Lower leg skin (tissue), 4 donors: ENCODE measurements at regions not wholly inside any gene's neighbourhood (a gene's known extent, or its start where the extent isn't known, plus 50 kb on each side); places are given as distances from the start of the nearest gene placed in this dataset.

Source experiments
- DNase-seq, 2 donors: peaks; one replicate each; pipeline ENCODE4 v3.0.0-alpha.2; 2019; ENCODE audit warnings: low spot score in 2 of 2
- H3K4me3 ChIP-seq: fragments of 200-600 bp; sonication (generic); 2 replicates; pipeline ENCODE4 v1.5.1; 2017; ENCODE audit warnings: mild to moderate bottlenecking, low read depth; ENCODE audit not compliant: poor library complexity, severe bottlenecking
- CTCF ChIP-seq, 3 donors: fragments of 450-650 bp; IDR thresholded peaks; one replicate each; pipeline ENCODE4 v1.5.1; 2016; ENCODE audit warnings: antibody characterized with exemption in 3 of 3, mild to moderate bottlenecking in 3 of 3, moderate library complexity in 2 of 3
- POLR2A ChIP-seq, 2 donors: fragments of 450-650 bp; IDR thresholded peaks; one replicate each; pipeline ENCODE4 v1.6.1; 2016 to 2017; ENCODE audit warnings: antibody characterized with exemption in 2 of 2, mild to moderate bottlenecking in 1 of 2, moderate library complexity in 1 of 2
- WGBS, 2 donors: methylation state at CpG; one replicate each; pipeline ENCODE4 v1.1.5; 2018; 5-methylcytosine and 5-hydroxymethylcytosine counted together
- intact Hi-C: fragments of 100-400 bp; cut with DNase I; formaldehyde crosslinking; loops from one replicate; pipeline ENCODE4 v1.15.0; 2023; ENCODE audit warnings: low total_unique reads

- no peak overlapping the region for H3K4me3 ChIP-seq
- WGBS, 2 donors = 77 to 90% methylated on average over 3 of the region's 3 CpGs
- no peak for DNase-seq
- intact Hi-C loops = no loop called here
- TF ChIP-seq CTCF (IDR thresholded peaks at IDR 0.05) = no peak
- no peak for TF ChIP-seq POLR2A (IDR thresholded peaks at IDR 0.05)
Observed at GRCh38 chr10:107364872-107365271, 200.4 kb upstream of the SORCS1 start.

GRCh38 chr10:107362306-107362705 is 197.8 kb upstream of the SORCS1 start:
- TF ChIP-seq POLR2A (IDR thresholded peaks at IDR 0.05) (no peak), CTCF (IDR thresholded peaks at IDR 0.05) (no peak)
- intact Hi-C loops = no loop called here
- DNase-seq = no peak
- no peak overlapping the region for H3K4me3 ChIP-seq

- no peak for TF ChIP-seq CTCF (IDR thresholded peaks at IDR 0.05)
- no peak for TF ChIP-seq POLR2A (IDR thresholded peaks at IDR 0.05)
- intact Hi-C loops = no loop called here
Observed at GRCh38 chr10:107357033-107357432, 192.5 kb upstream of the SORCS1 start.

GRCh38 chr10:107356396-107356795 is 191.9 kb upstream of the SORCS1 start:
- H3K4me3 ChIP-seq = no peak overlapping the region
- WGBS, 2 donors = 41 to 57% methylated on average over 2 of the region's 2 CpGs
- TF ChIP-seq POLR2A (IDR thresholded peaks at IDR 0.05) (no peak), CTCF (IDR thresholded peaks at IDR 0.05) (no peak)
- DNase-seq = no peak
- intact Hi-C loops = no loop called here

More at GRCh38 chr10:107357033-107357432, 192.5 kb upstream of the SORCS1 start:
- H3K4me3 ChIP-seq = no peak overlapping the region
- DNase-seq = no peak

- no peak overlapping the region for H3K4me3 ChIP-seq
- WGBS, 2 donors = 73 to 80% methylated on average over 2 of the region's 2 CpGs
- no peak for TF ChIP-seq POLR2A (IDR thresholded peaks at IDR 0.05)
- TF ChIP-seq CTCF (IDR thresholded peaks at IDR 0.05) = no peak
- no peak for DNase-seq
- intact Hi-C loops = no loop called here
Observed at GRCh38 chr10:107342711-107343110, 178.2 kb upstream of the SORCS1 start.

GRCh38 chr10:107341281-107341680 is 176.8 kb upstream of the SORCS1 start:
- intact Hi-C loops = no loop called here
- TF ChIP-seq CTCF (IDR thresholded peaks at IDR 0.05) (no peak), POLR2A (IDR thresholded peaks at IDR 0.05) (no peak)
- H3K4me3 ChIP-seq = no peak overlapping the region
- no peak for DNase-seq
- 92 to 96% methylated on average over 4 of the region's 4 CpGs for WGBS, 2 donors
